ENCODE measurements at regions not wholly inside any gene's neighbourhood (a gene's known extent, or its start where the extent isn't known, plus 50 kb on each side); places are given as distances from the start of the nearest gene placed in this dataset.

DNA sequence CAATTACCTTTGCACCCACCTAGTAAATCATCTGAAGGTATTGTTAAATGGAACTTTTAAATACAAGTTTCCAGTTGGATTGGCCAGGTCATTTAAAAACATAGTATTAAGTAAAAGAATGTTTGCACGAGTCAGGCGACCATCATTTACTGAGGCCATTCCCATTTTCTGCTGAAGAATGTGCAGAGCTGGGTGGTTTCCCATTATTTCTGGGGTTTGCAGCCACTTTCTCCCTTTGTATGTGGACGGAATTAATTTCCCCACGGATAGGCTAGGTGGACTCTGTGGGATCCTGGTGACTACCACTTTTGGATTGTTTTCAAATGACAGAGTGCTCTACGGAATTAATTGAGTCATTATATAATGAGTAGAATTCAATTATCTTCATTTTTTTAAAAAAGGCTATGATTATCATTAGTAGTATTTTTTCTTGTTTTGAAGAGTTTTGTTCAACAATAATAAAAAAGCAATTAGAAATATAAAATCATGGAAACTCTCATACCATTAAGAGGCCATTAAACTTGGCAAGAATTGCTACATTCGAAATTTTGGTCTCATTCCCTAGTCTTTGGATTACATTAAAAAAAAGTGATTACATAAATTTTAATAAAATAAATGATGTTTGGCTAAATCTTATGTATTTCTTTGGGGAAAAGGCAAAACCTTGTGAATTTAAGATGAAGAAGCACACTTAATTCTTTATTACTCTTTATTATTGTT lies 120.4 kb upstream of the FZD8 start:
- no peaks in the 10 kb centered on the region for H3K36me3 ChIP-seq
- H3K4me3 ChIP-seq, result no peak overlapping the region
- H3K27me3 ChIP-seq, result no peaks in the 10 kb centered on the region
- intact Hi-C loops (cut with DNase I; ENCODE audit: low total_unique reads), result no loop called here
- peaks cover 0 to 5% of the 10 kb centered on the region in 2 donors for H3K9me3 ChIP-seq
- no peak for DNase-seq (ENCODE audit: low spot score in 2 of 2)
- H3K27ac ChIP-seq, result no peak overlapping the region
- no peak for TF ChIP-seq POLR2A (IDR thresholded peaks at IDR 0.05)
- TF ChIP-seq POLR2AphosphoS5 (IDR thresholded peaks at IDR 0.05), result no peak
- TF ChIP-seq CTCF (IDR thresholded peaks at IDR 0.05), result no peak
- H3K4me1 ChIP-seq, result no peaks in the 10 kb centered on the region

GRCh38 chr10:35758076-35758475 lies 116.0 kb upstream of the FZD8 start:
- Histone ChIP-seq H3K9me3 (peaks cover 0 to 5% of the 10 kb centered on the region in 2 donors), H3K27ac (no peak overlapping the region), H3K36me3 (no peaks in the 10 kb centered on the region), H3K27me3 (no peaks in the 10 kb centered on the region), H3K4me1 (no peaks in the 10 kb centered on the region), H3K4me3 (no peak overlapping the region)
- intact Hi-C loops (cut with DNase I; ENCODE audit: low total_unique reads), result no loop called here
- TF ChIP-seq POLR2AphosphoS5 (IDR thresholded peaks at IDR 0.05) (no peak), POLR2A (IDR thresholded peaks at IDR 0.05) (no peak), CTCF (IDR thresholded peaks at IDR 0.05) (no peak)
- no peak for DNase-seq (ENCODE audit: low spot score in 2 of 2)

DNA sequence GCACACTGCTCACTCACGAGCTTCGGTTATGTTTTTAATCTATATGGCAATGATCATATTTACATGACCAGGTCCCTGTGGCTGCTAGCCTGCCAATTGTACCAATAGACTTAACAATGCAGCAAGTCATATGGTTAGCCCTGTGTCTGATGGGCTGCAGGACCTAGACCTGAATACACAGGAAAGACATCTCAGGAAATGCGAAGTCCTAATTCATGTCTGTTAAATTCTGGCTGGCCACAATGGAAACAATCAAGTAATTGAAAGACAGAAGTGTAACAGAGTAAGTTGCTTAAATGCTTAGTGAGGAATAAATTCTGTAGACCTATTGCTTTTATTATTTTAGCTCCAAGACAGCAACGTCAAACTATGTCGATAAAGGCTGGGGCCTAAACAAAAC lies 112.4 kb upstream of the FZD8 start:
- TF ChIP-seq CTCF (IDR thresholded peaks at IDR 0.05) (no peak), POLR2A (IDR thresholded peaks at IDR 0.05) (no peak), POLR2AphosphoS5 (IDR thresholded peaks at IDR 0.05) (no peak)
- H3K36me3 ChIP-seq, result no peaks in the 10 kb centered on the region
- no peak overlapping the region for H3K27ac ChIP-seq
- no peak for DNase-seq (ENCODE audit: low spot score in 2 of 2)
- H3K27me3 ChIP-seq, result no peaks in the 10 kb centered on the region
- no peak overlapping the region for H3K4me3 ChIP-seq
- H3K9me3 ChIP-seq, result peaks cover 0 to 5% of the 10 kb centered on the region in 2 donors
- no peaks in the 10 kb centered on the region for H3K4me1 ChIP-seq
- intact Hi-C loops (cut with DNase I; ENCODE audit: low total_unique reads), result no loop called here

DNA sequence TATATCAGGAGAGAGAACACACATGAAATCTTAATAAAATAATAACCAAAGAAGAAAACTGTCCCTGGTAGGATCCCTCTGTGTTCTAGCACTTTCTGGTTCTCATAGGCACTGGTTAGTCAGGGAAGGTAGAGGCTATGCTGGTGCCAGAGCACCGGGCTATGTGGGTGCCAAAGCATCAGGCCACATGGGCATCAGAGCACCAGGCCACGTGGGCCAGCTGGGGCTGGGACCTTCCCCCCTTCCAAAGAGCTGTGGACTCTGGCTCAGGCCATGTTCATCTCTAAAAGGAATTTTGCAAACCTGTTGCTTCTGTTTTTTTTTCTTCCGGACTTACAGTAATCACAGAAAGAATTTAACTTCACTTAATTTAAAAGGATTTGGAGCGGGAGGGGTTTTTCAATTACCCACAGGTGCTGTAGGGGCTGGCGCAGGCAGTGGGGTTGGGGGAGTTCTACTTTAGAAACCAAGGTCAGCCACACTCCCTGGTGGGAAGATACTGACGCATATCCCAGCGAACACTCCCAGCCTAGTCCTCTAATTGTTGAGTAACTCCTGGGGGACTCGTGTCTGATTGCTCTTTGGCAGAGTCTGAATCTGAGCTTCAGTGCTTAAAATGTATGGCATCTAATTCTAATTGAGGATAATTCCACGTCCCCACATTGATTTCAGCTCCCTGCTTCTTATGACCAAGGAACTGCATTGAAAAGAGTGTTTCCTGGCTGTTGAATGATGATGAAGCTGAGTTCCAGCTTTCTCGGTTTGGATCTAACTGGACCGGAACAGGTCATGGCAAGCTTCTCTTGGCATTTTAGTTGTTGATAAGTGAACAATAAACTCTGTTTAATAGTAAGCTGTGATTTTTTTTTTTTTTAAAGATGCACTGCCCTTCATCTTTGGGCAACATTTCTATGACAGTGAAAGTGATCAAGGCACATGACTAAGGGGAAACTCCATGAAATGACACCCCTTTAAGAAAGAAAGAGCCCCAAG lies 110.7 kb upstream of the FZD8 start:
- Histone ChIP-seq H3K9me3 (no peaks in the 10 kb centered on the region), H3K4me1 (no peaks in the 10 kb centered on the region), H3K27ac (no peak overlapping the region), H3K4me3 (no peak overlapping the region), H3K36me3 (no peaks in the 10 kb centered on the region), H3K27me3 (no peaks in the 10 kb centered on the region)
- TF ChIP-seq CTCF (IDR thresholded peaks at IDR 0.05) (no peak), POLR2AphosphoS5 (IDR thresholded peaks at IDR 0.05) (no peak), POLR2A (IDR thresholded peaks at IDR 0.05) (no peak)
- intact Hi-C loops (cut with DNase I; ENCODE audit: low total_unique reads), result no loop called here
- no peak for DNase-seq (ENCODE audit: low spot score in 2 of 2)

- DNase-seq (ENCODE audit: low spot score in 2 of 2), result no peak
- Histone ChIP-seq H3K27me3 (no peaks in the 10 kb centered on the region), H3K9me3 (no peaks in the 10 kb centered on the region), H3K4me3 (no peak overlapping the region), H3K27ac (no peak overlapping the region), H3K36me3 (no peaks in the 10 kb centered on the region), H3K4me1 (no peaks in the 10 kb centered on the region)
- intact Hi-C loops (cut with DNase I; ENCODE audit: low total_unique reads), result no loop called here
- no peak for TF ChIP-seq CTCF (IDR thresholded peaks at IDR 0.05)
- TF ChIP-seq POLR2A (IDR thresholded peaks at IDR 0.05), result no peak
- no peak for TF ChIP-seq POLR2AphosphoS5 (IDR thresholded peaks at IDR 0.05)
Measured at GRCh38 chr10:35751347-35751746, 109.3 kb upstream of the FZD8 start.
